GM19468 (cell line): ENCODE measurements at regions not wholly inside any gene's neighbourhood (a gene's known extent, or its start where the extent isn't known, plus 50 kb on each side); places are given as distances from the start of the nearest gene placed in this dataset.

Source experiments
- ATAC-seq: cut with Tn5 transposase; IDR thresholded peaks from one replicate; pipeline ENCODE4 v1.9.1; 2021; ENCODE audit warnings: mild to moderate bottlenecking, moderate library complexity, moderate number of reproducible peaks; ENCODE audit not compliant: unreplicated experiment; ENCODE audit errors: extremely low read depth

DNA sequence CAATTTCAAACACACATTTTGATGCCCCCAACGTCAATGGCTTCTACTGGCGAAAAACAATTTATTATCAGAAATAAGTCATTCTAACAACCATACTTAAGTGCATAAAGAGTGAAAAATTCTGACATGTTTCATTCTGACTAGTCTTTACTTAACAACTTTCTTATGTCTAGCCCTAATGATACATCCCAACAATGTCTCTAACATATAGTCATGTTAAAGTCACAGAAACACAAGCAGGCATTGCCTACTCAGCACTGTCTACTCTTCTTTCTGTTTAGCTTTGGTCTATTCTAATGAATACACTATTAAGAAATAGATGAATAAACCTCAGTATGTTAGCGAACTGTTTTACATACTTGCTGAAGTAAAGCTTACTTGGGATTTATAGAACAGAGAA is 105.8 kb upstream of the DUSP10 start:
- ATAC-seq = no peak

DNA sequence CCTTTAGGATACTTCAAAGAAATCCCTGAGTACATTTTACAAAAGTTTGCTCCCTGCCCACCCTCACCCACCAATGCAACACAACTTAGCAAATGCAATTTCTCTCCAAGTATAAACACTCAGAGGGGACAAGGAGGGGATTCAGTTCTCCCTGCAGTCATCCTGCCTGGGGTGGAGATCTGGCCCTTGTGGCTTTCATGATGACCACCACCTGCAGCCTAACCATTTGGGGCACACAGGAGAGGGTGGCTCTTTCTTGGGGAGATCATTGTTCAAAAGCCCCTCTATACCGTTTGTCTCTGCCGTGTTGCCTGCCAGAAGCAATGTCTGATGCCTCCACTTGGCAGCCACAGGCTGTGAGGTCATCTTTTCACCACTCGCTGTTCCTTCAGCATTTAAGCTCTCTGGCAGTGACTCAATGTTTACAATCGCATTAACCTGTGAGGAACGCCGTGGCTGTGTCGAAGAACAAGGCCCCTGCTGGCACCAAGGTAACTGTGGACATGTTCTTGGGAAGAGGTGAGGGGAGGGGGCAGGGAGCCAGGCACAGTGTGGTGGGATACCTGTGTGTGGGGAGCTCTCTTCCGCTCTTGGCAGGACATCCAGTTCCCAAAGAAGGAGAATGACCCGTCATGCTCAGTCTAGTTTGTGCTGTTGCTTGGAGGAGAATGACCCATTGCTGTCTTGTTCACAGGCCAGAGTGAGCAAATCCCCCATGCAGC is 103.9 kb upstream of the DUSP10 start:
- ATAC-seq = no peak

DNA sequence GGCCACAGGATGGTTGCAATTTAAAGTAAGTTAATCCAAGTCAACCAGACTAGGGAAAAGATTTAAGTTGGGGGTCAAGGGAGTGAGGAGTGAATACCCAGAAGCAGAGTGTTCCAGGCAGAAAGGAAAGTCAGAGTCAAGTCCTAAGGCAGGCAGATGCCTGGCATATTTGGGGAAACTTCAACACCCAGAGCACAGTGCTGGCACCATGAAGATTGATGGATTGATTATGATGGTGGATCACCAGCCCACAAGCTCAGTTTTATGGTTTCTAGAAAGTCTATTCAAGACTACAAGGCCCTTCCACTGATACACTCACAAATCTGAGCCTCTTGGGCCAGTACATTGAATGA is 100.1 kb upstream of the DUSP10 start:
- no peak for ATAC-seq

DNA sequence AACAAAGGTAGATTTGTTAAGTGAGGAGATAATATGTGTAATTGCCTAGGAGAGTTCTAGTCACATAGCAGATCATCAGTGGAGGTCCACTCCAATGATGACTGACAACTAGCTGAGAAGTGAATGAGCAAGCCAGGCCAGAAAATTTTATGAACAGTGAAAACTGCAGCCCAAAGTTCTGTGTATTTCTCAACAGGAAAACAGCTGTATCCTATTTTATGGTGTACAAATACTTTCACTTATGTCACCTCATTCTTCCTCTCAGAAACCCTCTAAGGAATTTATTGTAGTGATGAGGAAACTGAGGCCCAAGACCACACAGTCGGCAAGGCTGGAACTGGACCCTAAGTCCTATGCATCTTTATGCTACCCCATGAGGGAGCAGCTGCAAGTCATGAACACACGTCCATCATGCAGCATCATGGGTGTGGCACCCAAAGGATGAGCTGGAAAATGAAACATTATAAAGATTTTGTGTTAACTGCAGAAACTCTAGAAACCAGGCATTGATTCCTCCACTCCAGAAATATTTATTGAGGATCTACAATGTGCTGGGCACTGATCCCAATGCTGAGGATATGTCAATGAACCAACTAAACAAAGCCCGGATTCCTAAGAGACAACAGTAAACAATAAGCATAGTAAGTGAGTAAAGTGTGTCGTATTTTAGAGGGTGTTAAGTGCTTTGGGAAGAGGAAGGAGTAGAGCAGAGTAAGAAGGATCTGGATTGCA is 99.5 kb upstream of the DUSP10 start:
- no peak for ATAC-seq

DNA sequence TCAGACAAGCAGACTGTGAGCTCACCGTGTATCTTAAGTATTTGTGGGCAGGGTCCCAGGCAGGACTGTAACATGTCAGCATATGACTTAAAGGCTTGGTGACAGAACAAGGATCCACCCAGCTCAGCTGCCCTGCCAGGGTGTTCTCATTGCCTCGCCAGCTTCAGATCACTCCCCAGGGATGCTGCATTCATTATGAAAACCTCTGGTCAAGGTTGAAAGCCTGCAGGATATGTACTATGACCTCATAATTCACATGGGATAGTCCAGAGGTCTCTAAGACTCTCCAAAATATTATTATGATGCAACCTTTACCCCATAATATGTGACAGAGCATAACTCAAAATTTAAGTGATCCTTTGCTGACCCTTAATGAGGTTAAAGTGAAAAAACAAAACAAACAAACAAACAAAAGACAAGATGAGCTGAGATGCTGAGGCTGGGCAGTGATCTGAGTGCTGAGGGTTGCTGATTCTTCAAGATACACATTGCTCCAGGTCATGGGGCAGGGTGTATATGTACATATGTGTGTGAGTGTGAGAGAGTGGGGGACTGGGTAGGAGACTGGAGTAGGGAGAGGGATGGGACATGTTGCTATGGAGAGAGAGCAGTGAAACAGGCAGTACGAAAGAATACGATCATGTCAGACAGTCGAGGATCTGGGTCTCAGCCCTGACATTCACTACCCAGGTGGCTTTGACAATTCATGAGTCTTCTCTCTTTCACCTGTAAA is 98.8 kb upstream of the DUSP10 start:
- peak; percentile 9 for ATAC-seq

DNA sequence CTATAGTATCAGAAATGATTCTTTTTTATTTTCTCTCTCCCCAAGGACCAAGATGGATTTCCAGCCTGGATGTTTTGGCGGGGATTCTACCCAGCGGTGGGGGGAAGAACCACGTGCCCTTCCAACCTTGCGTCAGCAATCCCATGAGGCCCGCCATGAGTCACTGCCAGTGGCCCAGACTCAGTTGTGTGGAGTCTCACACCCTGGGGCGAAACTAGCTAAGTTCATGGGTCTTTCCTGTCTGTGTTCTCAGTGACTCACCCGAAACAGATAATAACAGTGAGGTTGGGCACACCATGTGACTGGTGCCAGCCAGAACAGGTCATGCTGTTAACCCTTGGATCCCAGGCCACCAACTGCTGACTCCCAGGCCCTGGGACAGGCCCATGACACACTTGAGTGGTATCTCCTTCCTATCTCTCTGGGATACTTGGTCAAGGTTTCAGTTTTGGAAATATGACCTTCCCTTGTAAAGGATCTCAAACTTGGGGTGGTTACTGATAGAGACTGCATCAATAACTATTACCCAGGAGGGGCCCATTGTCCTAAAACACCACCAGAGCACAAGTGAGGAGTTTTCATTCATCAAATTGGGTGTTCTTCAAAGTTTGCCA is 98.0 kb upstream of the DUSP10 start:
- peak; percentile 87 for ATAC-seq

DNA sequence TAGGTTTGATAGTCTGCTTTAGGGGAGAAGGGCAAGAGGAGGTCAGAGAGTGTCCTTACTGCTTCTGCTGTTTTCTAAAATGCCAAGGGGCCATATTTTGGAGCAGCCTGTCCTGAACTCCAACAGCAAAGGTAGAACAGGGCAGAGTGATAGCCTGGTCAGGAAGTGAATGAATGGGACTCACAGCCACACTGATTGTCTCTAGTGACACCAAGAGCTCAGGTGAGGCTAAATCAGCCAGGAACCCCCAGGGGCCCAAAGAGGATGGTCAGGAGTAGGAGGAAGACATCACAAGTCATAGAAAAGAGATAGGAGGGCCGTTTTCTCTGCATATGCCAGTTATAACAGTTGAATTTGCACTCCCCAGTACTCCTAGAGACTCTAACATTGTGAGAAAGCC is 97.4 kb upstream of the DUSP10 start:
- no peak for ATAC-seq

DNA sequence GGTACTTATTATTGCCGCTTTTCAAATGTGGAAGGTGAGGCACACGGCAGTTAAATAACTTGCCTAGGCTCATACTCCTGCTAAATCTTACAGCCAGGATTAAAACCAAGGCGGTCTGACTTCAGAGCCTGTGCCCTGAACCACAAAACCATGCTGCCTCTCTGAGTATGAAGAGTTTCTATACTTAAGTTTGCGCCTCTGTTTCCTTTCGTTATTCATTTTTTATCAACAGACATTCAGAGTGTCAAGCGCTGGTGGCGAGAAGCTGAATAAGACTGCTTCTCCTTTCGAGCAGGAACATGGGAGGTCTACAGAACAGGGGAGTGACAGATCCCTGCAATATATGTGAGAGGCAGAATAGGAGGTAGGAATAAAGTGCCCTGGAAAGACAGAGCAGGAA is 96.0 kb upstream of the DUSP10 start:
- ATAC-seq = peak; percentile 13

DNA sequence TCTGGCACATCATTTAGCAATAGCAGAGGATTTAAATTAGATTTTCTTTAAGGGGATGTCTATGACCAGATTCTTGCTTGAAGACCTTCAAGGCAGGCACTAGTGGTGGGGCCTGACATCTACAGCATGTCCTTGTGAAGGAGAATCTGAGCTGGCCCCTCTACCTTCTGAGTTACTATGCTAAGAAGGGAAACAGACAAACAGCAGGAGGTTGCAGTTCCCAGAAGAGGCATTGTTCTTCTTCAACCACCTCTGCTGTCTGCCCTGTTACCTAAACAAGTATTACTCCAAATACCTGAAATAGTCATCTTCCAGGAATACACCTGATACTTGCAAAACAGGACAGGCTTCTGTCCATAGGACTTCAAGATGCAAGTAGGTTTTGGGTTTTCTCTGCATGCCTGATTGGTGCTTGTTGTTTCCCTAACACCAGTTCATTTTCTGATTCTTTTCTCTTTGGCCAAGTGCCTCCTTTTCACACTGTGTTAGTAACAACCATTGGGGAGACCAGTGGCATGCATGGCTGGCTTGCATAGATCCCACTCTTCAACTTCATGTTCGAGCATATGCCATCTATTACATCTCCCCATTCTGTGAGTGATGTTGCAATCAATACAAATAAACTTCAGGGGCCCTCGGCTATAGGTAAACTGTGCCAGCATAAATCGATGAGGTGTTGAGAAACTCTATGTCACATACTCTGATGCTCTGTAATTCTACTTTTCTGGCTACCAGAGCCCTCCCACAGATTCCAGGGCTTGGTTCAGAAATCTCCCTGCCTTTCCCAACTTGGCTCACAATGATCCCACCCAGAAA is 93.0 kb upstream of the DUSP10 start:
- ATAC-seq = no peak

DNA sequence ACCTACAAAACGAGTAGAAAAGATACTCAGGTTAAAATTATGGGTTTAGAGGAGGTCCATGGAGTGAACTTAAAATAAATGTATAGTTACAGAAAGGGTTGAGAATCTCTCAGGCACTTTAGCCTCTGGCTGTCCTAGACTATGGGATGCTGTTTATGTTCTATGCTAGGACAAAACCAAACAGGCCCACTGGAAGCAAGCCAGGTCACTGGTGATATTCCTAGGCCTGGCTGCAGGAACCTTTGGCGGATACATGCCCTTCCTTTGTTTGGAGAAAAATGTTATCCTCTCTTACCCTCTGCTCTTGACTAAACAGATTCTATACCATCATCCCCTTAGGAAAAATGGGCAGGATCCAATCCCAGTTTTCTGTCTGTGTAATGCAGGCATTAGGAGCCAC is 90.7 kb upstream of the DUSP10 start:
- ATAC-seq = no peak

DNA sequence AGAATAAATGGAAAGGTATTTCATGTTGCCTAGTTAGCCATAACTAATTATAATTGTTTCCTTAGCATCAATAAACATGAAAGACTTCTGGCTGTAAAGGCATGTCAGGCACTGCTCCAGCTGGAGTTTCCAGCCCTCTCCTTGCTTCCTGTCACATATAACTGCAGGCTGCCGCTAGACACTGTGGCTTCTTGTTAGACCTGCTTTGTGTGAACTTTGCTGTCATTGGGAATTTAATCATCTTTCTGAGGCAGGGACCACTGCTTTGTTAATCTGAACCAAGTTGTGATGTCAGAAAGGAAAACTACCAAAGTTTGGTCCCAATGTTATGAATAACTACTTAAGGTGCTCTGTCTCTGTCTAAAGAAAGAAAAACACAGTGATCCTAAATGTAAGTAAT is 90.3 kb upstream of the DUSP10 start:
- no peak for ATAC-seq

DNA sequence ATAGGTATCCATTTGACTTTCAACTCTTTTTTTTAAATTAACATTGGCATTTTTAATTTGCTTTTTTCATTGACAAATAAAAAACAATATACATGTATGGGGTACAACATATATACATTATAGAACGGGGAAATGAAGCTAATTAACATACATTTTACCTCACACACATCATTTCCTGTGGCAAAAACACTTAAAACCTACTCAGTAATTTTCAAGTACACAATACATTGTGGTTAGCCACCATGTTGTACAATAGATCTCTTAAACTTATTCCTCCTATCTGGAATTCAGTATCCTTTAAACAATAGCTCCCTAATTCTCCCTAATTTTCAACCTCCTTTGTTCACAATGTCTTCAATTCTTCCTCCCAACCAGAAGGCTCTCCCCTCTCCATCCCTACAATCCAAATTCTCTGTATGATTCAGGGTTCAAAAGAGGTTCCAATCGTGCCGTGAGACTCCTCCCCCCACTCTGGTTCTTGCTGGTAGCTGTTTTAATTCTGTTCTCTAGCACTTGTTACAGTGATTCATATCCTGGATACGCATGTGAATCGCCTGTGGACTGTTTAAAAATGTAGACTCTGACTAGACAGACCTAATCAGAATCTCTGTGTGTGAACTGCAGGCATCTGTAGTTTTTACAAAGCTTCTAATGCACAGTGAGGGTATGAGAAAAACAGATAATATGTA is 87.6 kb upstream of the DUSP10 start:
- ATAC-seq = no peak

DNA sequence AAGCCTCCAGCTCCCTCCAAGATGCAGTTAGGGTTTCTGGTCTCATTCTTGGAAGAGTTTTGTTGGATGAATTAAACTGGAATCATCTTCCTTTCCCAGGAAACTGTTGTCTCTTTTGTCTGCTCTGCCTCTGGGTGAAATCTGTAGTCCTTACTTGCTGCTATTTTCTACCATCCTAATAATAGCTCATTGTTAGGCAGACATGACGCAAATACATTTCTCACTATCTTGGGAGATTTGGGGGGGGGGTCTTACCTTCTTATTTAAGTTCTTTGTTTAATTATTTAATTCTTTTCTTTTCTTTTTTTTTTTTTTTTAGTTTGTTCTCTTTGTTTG is 85.4 kb upstream of the DUSP10 start:
- ATAC-seq = no peak

DNA sequence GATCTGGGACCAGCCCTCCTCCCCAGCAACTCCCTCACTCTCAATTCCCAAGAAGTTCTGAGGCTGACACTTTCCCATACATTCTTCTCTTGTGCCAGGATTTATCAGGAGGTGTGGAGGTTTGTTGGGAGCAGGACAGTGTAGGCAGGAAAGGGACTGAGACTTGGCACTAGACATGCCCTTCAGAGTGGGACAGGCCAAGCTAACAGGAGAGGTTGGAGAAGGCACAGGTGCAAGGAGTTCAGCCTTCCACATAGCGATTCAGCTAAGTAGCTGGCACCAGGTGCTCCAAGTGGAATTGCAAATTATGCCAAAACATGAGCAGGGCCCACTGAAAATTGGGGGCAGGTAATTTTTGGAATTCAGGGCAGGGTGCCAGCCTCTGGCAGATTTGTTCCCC is 83.0 kb upstream of the DUSP10 start:
- no peak for ATAC-seq

DNA sequence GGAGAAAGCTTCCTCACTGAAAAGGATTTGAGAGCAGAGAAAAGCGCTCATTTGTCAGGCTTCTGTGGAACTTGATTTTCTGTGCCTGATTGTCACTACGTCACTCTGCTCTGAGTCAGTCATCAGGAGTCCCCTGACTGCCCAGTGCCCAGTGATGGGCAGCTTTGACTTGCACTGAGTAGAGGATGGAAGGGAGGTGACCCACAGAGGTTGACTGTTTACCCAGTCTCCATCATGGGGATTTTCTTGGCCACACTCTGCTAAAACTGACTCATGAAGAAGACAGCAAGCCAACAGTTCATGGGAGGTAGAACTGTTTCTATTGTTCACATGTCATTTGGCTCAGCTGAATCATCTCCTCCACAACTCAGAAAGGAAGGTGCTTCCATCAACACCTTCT is 82.1 kb upstream of the DUSP10 start:
- ATAC-seq = no peak

DNA sequence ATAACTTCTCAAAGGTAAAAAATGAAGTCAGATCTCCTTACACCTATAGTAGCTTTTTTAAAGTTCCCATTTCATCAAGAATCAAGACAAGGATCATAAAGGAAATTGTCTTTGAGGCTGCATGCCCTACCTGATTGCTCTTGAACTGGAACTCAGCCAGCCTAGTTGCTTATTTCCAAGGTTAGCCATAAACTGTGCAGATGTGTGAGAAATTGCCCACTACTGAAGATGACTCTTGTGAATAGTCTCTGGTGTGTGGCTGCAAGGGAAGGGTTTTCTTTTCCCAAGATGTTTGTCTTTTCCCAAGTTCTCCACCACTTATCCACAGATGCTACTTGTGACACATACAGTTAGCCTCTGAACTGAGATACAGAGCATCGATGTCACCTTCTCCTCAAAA is 81.7 kb upstream of the DUSP10 start:
- ATAC-seq = no peak

DNA sequence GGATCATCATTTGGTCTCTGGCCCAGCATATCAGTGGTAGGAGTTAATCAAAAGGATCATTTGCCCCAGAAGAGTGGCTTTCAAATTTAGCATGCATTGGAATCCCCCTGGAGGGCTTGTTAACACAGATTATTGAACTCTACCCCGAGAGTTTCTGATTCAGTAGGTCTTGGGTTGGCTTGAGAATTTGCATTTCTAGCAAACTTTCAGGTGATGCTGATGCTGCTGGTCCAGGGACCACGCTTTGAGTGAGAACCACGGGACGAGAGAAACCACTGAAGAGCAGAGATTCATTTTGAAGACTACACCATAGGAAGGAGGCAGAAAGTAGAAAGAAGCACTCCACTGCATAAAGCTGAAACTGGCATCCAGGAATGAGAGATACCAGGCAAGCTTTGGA is 81.3 kb upstream of the DUSP10 start:
- peak; percentile 66 for ATAC-seq

DNA sequence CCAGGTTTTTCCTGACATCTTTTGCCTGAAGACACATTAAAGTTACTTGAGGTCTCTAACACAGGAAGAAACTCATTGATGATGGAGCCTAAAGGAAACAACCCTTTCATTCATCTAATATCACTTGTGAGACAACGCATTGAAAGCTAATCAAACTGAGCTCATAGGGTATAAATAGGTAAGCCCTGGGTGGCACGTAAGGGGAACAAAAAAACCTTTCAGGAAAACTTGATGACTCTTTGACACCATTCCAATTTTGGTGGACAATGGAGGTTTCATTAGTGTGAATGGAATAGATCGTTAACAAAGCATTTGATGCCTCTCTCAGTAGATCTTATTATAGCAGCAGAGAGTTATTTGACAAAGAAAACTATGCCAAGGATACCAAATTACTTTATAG is 80.7 kb upstream of the DUSP10 start:
- ATAC-seq = no peak

DNA sequence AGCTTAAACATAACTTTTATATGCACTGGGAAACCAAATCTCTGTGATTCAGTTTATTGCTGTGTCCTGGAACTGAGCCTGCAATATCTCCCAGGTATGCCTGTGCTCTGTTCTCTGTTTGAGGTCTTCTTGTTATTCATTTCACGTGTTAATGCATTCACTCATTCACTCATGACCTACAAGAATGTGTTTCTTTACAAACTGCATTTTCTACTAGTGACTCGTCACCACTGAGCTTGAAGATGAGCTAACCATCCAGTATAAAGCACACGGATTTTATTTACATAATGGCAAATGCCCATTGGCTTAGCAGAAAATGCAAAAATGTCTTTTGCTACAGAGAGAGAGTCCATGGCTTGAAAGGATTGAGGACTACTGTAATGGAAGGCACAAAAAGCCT is 75.0 kb upstream of the DUSP10 start:
- no peak for ATAC-seq

DNA sequence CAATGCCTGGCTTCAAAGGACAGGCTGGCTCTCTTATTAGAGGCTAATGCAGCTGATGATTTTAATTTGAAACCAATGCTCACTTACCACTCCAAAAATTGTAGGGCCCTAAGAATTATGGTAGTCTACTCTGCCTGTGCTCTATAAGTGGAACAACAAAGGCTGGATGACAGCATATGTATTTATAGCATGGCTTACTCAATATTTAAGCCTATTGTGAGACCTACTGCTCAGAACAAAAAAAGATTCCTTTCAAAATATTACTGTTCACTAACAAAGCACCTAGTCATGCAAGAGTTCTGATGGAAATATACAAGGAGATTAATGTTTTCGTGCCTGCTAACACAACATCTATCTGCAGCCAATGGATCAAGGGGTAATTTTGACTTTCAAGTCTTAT is 73.8 kb upstream of the DUSP10 start:
- ATAC-seq = no peak
